ENCODE measurements at regions not wholly inside any gene's neighbourhood (a gene's known extent, or its start where the extent isn't known, plus 50 kb on each side); places are given as distances from the start of the nearest gene placed in this dataset.
A peak's percentile ranks its signal among the peaks of the same experiment; 100 is the strongest.
"Not testable (repeated sequence)": the region's sequence is repeated elsewhere in the genome, so short reads cannot be mapped to it uniquely, and the experiment has no call there.

- no peak overlapping the region for H3K4me3 ChIP-seq (replicated peaks in 1 of 4; ENCODE audit: control extremely low read depth in 1 of 4, insufficient read depth in 1 of 4, low read depth in 3 of 4, low read length in 4 of 4)
- H3K27ac ChIP-seq (ENCODE audit: insufficient read depth, low read length): no peak overlapping the region
- H3K4me2 ChIP-seq (ENCODE audit: extremely low read depth, insufficient read depth, low read length): no peak overlapping the region
- no peaks in the 10 kb centered on the region for H3K4me1 ChIP-seq (ENCODE audit: control insufficient read depth, extremely low read depth, insufficient read depth, low read length)
- H3K9me3 ChIP-seq (ENCODE audit: control insufficient read depth, insufficient read depth, low read depth, low read length): no peaks in the 10 kb centered on the region
- H3K9ac ChIP-seq (ENCODE audit: insufficient read depth, low read length): no peak overlapping the region
- peak in 1 of 2 donors; percentile 55 for DNase-seq (ENCODE audit: low read depth in 2 of 2)
- H2AFZ ChIP-seq (ENCODE audit: low read length): no peak overlapping the region
- H3K79me2 ChIP-seq (ENCODE audit: control insufficient read depth, insufficient read depth, low read length): no peaks in the 10 kb centered on the region
- H4K20me1 ChIP-seq (ENCODE audit: control insufficient read depth, extremely low read depth, insufficient read depth, low read length): no peaks in the 10 kb centered on the region
- no peak for TF ChIP-seq EZH2 (IDR thresholded peaks at IDR 0.05; ENCODE audit: low read length, missing control alignments)
- no peak for TF ChIP-seq CTCF (conservative IDR thresholded peaks at IDR 0.05 in 1 of 2, IDR thresholded peaks at IDR 0.05 in 1 of 2; ENCODE audit: low read depth in 1 of 2, low read length in 2 of 2)
- no peaks in the 10 kb centered on the region for H3K27me3 ChIP-seq (ENCODE audit: control insufficient read depth, insufficient read depth, low read length)
- no peaks in the 10 kb centered on the region for H3K36me3 ChIP-seq (ENCODE audit: control insufficient read depth, insufficient read depth, low read length)
Measured at GRCh38 chr4:127335073-127335620, 297.6 kb upstream of the INTU start.

- Histone ChIP-seq H3K9me3 (ENCODE audit: control insufficient read depth, insufficient read depth, low read depth, low read length) (no peaks in the 10 kb centered on the region), H3K4me2 (ENCODE audit: extremely low read depth, insufficient read depth, low read length) (no peak overlapping the region), H3K9ac (ENCODE audit: insufficient read depth, low read length) (no peak overlapping the region), H3K4me3 (replicated peaks in 1 of 4; ENCODE audit: control extremely low read depth in 1 of 4, insufficient read depth in 1 of 4, low read depth in 3 of 4, low read length in 4 of 4) (no peak overlapping the region), H3K4me1 (ENCODE audit: control insufficient read depth, extremely low read depth, insufficient read depth, low read length) (no peaks in the 10 kb centered on the region), H3K27me3 (ENCODE audit: control insufficient read depth, insufficient read depth, low read length) (no peaks in the 10 kb centered on the region), H2AFZ (ENCODE audit: low read length) (no peak overlapping the region), H3K36me3 (ENCODE audit: control insufficient read depth, insufficient read depth, low read length) (no peaks in the 10 kb centered on the region), H3K79me2 (ENCODE audit: control insufficient read depth, insufficient read depth, low read length) (no peaks in the 10 kb centered on the region), H3K27ac (ENCODE audit: insufficient read depth, low read length) (no peak overlapping the region), H4K20me1 (ENCODE audit: control insufficient read depth, extremely low read depth, insufficient read depth, low read length) (no peaks in the 10 kb centered on the region)
- no peak for DNase-seq (ENCODE audit: low read depth in 2 of 2)
- no peak for TF ChIP-seq EZH2 (IDR thresholded peaks at IDR 0.05; ENCODE audit: low read length, missing control alignments)
- no peak for TF ChIP-seq CTCF (conservative IDR thresholded peaks at IDR 0.05 in 1 of 2, IDR thresholded peaks at IDR 0.05 in 1 of 2; ENCODE audit: low read depth in 1 of 2, low read length in 2 of 2)
Measured at GRCh38 chr4:127335732-127336131, 297.0 kb upstream of the INTU start.

- H2AFZ ChIP-seq (ENCODE audit: low read length); H3K36me3 ChIP-seq (ENCODE audit: control insufficient read depth, insufficient read depth, low read length); H3K4me2 ChIP-seq (ENCODE audit: extremely low read depth, insufficient read depth, low read length); H3K27me3 ChIP-seq (ENCODE audit: control insufficient read depth, insufficient read depth, low read length); DNase-seq (ENCODE audit: low read depth in 2 of 2); H3K9ac ChIP-seq (ENCODE audit: insufficient read depth, low read length); H3K27ac ChIP-seq (ENCODE audit: insufficient read depth, low read length); H3K9me3 ChIP-seq (ENCODE audit: control insufficient read depth, insufficient read depth, low read depth, low read length); H4K20me1 ChIP-seq (ENCODE audit: control insufficient read depth, extremely low read depth, insufficient read depth, low read length); H3K79me2 ChIP-seq (ENCODE audit: control insufficient read depth, insufficient read depth, low read length); H3K4me1 ChIP-seq (ENCODE audit: control insufficient read depth, extremely low read depth, insufficient read depth, low read length); H3K4me3 ChIP-seq (replicated peaks in 1 of 4; ENCODE audit: control extremely low read depth in 1 of 4, insufficient read depth in 1 of 4, low read depth in 3 of 4, low read length in 4 of 4): not testable (repeated sequence)
Measured at GRCh38 chr4:127343123-127343522, 289.6 kb upstream of the INTU start.

All from fibroblast of lung (primary cell).